Epithelial cell of esophagus (primary cell): ENCODE measurements at regions not wholly inside any gene's neighbourhood (a gene's known extent, or its start where the extent isn't known, plus 50 kb on each side); places are given as distances from the start of the nearest gene placed in this dataset.

ENCODE experiments used
- DNase-seq: peaks from one replicate; pipeline ENCODE4 v3.0.0; 2010; ENCODE audit warnings: low read depth
- H3K4me3 ChIP-seq: 2 replicates; pipeline ENCODE4 v1.5.1; 2011; ENCODE audit warnings: mild to moderate bottlenecking, low read length, control low read depth
- TF ChIP-seq, protein P1 (sequence below): IDR thresholded peaks from 2 replicates; pipeline ENCODE4 v1.5.1; 2011; ENCODE audit warnings: low read depth, mild to moderate bottlenecking, low read length, control low read depth, inconsistent platforms; ENCODE audit not compliant: insufficient read depth; ENCODE audit errors: missing control alignments

DNA sequence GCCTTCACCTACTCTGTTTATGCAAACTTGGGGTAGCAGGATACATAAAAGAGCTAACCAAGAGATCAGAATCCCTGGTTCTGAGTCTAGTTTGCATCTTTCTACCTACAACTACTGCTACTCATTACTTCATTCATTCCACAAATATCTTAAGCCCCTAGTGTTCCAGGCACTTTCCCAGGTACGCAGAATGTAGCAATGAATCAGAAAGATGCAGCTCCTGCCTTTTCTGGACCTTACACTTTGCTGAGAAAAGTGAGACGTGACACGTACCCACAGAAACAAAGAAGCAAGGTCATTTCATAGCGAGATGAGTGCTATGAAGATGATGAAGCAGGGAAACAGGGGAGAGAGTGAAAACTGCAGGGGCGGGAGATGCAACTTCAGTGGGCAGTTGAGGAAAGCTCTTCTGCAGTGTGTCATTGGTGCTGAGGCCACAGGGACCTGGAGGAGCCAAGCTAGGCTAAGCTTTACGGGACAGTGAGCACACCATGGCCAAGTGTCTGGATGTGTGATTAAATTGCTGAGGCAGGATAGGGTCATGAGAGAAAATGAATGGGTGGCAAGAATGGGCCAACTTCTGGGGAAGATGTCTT, 167.9 kb downstream of the TNFSF18 start:
- TF ChIP-seq, protein P1, sequence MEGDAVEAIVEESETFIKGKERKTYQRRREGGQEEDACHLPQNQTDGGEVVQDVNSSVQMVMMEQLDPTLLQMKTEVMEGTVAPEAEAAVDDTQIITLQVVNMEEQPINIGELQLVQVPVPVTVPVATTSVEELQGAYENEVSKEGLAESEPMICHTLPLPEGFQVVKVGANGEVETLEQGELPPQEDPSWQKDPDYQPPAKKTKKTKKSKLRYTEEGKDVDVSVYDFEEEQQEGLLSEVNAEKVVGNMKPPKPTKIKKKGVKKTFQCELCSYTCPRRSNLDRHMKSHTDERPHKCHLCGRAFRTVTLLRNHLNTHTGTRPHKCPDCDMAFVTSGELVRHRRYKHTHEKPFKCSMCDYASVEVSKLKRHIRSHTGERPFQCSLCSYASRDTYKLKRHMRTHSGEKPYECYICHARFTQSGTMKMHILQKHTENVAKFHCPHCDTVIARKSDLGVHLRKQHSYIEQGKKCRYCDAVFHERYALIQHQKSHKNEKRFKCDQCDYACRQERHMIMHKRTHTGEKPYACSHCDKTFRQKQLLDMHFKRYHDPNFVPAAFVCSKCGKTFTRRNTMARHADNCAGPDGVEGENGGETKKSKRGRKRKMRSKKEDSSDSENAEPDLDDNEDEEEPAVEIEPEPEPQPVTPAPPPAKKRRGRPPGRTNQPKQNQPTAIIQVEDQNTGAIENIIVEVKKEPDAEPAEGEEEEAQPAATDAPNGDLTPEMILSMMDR, result no peak
- no peak for DNase-seq
- no peak overlapping the region for H3K4me3 ChIP-seq

DNA sequence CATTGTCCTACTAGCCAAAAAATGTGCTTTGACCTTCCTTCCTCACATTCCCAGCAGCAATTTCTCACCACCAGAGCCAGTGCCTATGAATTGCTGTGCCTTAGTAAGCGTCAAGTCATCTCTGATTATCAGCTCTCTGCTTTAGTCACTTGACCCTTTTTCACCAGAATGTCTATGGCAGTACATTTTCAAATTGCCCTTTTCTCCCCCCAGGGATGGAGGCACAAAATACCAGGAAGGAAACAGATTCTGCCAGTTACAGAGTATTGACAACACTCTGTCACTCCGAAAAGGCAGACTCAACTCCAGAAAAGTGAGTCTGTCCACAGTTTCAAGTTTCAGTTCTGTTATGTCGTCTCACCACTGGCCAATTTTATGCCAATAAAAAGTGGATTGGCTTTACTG, 167.4 kb downstream of the TNFSF18 start:
- H3K4me3 ChIP-seq, result no peak overlapping the region
- no peak for DNase-seq
- TF ChIP-seq, protein P1, result no peak

DNA sequence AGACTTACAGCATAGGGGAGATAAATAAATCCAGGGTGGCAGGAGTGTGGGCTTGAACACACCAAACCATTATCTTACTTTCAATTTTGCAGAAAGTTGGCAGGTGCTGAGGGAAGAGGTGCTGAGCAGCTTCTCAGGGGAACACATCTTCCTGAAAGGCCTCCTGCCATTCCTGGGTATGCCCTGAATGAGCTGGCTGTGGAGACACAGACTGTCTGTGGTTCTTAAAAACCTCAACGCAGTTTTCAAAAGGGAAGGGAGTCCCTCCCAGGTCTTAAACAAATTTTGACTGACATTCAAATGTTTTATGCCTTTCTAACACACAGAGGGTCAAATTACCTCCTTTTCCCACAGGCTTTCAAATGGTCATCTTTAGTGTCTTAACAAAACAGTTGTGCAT, 166.9 kb downstream of the TNFSF18 start:
- no peak for DNase-seq
- H3K4me3 ChIP-seq, result no peak overlapping the region
- TF ChIP-seq, protein P1, result no peak

DNA sequence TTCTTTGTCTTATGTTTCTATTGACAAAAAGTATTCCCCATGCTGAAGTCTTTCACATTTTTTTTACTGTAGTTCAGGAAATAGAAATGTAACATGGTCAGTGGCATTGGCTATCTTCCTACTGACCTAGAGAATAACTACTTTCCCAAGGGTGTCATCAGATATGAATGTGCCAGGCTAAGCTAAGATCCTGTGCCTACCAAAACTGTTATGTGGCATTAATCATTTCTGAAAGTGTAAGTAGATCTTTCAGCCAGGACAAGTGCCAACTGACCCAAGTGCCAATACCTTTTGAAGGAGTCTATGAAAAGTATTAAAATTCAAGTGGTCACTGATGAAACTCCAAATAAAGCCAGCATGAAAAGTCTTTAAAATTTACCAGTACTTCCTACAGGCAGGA, 165.3 kb downstream of the TNFSF18 start:
- H3K4me3 ChIP-seq, result no peak overlapping the region
- TF ChIP-seq, protein P1, result no peak
- no peak for DNase-seq

DNA sequence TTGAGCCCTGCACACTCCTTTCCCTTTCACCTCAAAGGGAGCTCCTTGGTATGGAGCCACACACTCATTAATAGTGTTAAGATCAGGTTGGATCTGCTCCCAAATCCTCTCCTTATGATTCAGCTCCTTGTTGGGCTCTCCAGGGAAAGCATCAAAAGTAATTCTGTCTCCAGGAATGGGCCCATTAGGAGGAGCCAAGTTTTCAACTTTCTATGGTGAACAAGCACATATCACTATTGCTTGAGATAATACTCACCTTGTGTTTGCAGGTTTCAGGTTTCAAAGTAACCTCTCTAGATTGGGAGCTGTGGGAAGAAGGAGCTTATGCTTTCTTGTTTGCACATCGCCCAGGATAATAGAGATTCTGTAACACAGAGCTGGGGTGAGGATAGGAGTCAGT, 164.8 kb downstream of the TNFSF18 start:
- DNase-seq, result peak; percentile 35
- H3K4me3 ChIP-seq, result no peak overlapping the region
- TF ChIP-seq, protein P1, result no peak

DNA sequence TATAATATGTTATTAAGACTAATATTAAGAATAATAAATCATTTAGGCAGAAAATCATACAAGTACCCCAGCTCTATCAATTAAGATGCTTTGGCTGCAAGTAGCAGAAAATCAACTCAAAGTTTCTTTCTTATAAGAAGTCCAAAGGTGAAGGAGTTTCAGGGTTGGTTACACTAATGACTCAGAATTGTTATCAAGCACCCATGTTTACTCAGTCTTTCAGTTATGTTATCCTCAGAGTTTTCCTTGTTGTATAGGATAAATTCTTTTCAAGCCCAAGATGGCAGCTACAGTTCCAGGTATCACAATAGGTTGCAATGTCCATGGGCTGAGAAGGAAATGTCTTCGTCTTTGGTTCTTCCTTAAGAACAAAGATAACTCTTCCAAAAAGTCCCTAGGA, 163.6 kb downstream of the TNFSF18 start:
- TF ChIP-seq, protein P1, result no peak
- no peak overlapping the region for H3K4me3 ChIP-seq
- DNase-seq, result peak; percentile 32

DNA sequence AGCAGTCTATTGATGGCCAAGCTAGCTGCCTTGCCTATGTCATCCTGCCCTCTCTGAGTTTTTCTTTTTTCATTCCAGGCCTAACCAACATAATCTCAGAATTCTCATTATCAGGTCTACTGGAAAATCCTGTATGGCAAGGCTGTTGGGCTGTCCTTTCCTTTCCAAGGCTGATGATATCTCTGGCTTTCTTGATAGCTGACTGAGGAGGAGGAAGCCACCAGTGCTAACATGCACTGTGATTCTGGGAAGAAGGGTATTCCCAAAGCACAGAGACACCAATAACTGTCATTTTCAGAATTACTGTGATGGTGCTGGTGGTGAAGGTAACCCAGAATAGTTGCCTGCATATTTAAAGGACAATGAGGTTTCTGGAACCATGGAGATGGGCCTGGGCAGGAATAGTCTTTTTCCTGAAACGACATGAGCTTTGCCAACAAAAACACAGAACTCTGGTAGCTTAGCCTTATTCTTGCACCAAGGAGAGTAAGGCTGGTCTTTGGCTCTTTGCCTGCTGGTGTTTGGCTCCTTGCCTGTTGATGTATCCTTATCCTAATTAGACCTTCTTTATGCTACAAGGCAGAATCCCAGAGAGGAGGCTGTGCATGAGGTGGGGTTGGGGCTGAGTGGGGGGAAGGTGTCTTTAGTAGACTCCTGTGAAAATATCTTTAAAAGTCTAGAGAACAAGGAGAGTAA, 157.4 kb downstream of the TNFSF18 start:
- no peak for DNase-seq
- TF ChIP-seq, protein P1, result no peak
- no peak overlapping the region for H3K4me3 ChIP-seq
